ENCODE measurements at regions not wholly inside any gene's neighbourhood (a gene's known extent, or its start where the extent isn't known, plus 50 kb on each side); places are given as distances from the start of the nearest gene placed in this dataset.

DNA sequence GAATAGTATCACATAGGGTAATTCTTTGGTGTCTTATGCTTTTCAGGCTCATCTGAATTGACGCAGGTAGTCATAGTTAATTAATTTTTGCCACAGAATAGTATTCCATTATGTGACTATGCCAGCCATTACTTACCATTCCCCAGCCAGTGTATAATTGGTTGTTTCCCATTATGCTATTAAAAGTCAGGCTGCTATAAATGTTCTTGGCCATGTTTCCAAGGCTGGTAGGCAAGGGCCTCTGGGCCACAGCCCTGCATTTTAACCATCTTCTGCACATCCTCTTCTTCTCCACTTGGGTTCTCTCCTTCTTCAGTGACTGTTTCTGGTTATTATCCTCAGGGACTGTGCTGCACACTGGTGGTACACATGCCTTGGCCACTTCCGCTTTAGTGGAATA lies 190.9 kb downstream of the ADAMTS15 start:
- TF ChIP-seq, protein P1, sequence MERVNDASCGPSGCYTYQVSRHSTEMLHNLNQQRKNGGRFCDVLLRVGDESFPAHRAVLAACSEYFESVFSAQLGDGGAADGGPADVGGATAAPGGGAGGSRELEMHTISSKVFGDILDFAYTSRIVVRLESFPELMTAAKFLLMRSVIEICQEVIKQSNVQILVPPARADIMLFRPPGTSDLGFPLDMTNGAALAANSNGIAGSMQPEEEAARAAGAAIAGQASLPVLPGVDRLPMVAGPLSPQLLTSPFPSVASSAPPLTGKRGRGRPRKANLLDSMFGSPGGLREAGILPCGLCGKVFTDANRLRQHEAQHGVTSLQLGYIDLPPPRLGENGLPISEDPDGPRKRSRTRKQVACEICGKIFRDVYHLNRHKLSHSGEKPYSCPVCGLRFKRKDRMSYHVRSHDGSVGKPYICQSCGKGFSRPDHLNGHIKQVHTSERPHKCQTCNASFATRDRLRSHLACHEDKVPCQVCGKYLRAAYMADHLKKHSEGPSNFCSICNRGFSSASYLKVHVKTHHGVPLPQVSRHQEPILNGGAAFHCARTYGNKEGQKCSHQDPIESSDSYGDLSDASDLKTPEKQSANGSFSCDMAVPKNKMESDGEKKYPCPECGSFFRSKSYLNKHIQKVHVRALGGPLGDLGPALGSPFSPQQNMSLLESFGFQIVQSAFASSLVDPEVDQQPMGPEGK (tag by site-specific recombination; IDR thresholded peaks at IDR 0.05) = no peak
- TF ChIP-seq, protein P2, sequence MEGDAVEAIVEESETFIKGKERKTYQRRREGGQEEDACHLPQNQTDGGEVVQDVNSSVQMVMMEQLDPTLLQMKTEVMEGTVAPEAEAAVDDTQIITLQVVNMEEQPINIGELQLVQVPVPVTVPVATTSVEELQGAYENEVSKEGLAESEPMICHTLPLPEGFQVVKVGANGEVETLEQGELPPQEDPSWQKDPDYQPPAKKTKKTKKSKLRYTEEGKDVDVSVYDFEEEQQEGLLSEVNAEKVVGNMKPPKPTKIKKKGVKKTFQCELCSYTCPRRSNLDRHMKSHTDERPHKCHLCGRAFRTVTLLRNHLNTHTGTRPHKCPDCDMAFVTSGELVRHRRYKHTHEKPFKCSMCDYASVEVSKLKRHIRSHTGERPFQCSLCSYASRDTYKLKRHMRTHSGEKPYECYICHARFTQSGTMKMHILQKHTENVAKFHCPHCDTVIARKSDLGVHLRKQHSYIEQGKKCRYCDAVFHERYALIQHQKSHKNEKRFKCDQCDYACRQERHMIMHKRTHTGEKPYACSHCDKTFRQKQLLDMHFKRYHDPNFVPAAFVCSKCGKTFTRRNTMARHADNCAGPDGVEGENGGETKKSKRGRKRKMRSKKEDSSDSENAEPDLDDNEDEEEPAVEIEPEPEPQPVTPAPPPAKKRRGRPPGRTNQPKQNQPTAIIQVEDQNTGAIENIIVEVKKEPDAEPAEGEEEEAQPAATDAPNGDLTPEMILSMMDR (tag by site-specific recombination; IDR thresholded peaks at IDR 0.05) = no peak
- TF ChIP-seq ZNF521 (tag by site-specific recombination; IDR thresholded peaks at IDR 0.05) (no peak), YY1 (tag by site-specific recombination; IDR thresholded peaks at IDR 0.05) (no peak), SCRT1 (tag by site-specific recombination; IDR thresholded peaks at IDR 0.05; ENCODE audit: borderline replicate concordance) (no peak), MEIS1 (CRISPR knock-in tag; IDR thresholded peaks at IDR 0.05; ENCODE audit: borderline replicate concordance) (no peak), ZBTB7A (tag by site-specific recombination; IDR thresholded peaks at IDR 0.05; ENCODE audit: low read depth) (no peak)
- TF ChIP-seq, protein P3, sequence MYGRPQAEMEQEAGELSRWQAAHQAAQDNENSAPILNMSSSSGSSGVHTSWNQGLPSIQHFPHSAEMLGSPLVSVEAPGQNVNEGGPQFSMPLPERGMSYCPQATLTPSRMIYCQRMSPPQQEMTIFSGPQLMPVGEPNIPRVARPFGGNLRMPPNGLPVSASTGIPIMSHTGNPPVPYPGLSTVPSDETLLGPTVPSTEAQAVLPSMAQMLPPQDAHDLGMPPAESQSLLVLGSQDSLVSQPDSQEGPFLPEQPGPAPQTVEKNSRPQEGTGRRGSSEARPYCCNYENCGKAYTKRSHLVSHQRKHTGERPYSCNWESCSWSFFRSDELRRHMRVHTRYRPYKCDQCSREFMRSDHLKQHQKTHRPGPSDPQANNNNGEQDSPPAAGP (tag by site-specific recombination; IDR thresholded peaks at IDR 0.05) = no peak
